Islet of Langerhans (tissue), 1 donor: ENCODE measurements at regions not wholly inside any gene's neighbourhood (a gene's known extent, or its start where the extent isn't known, plus 50 kb on each side); places are given as distances from the start of the nearest gene placed in this dataset.
"Not testable (repeated sequence)": the region's sequence is repeated elsewhere in the genome, so short reads cannot be mapped to it uniquely, and the experiment has no call there.

Source experiments
- FAIRE-seq: peaks from one replicate; lab custom pipeline; 2011; peaks lifted over from hg19 to GRCh38; lab: Jason Lieb, UNC

DNA sequence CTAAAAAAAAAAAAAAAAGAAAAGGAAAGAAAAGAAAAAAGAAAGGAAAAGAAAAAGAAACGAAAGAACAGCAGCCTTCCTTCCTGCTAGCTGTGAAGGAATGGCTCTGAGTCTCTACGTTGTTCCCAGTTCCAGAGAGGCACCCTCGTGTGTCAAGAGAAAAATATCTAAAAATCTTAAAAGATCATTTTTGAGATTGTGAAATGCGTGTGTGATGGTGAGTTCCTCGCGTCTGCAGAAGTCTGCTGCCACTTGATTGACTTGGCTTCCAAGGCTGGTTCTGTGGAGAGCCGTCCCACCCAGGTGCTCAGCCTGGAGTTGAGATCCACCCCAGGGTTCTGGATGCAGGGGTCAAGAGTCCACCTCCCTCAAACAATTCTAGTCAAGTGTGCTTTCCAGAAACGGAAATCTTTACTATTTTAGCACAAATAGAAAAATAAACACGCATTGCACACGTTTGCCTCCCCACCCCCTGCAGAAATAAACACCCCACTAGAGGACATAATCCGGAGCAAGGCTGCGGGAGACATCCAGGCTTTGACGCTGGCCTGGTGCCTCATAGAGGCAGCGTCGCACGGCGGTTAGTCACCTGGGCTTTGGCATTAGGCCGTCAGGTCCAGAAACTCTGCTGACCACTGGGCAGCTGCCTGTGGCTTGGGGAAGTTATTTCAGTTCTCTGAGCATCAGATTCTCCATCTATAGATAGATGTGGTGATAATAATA, 265.4 kb downstream of the FAM43A start:
- no peak for FAIRE-seq

DNA sequence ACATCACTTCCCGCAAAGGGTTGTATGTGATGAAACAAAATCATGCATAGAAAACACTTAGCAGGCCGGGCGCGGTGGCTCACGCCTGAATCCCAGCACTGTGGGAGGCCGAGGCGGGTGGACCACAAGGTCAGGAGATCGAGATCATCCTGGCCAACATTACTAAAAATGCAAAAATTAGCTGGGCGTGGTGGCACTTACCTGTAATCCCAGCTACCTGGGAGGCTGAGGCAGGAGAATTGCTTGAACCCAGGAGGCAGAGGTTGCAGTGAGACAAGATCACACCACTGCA, 265.9 kb downstream of the FAM43A start:
- FAIRE-seq, result not testable (repeated sequence)

DNA sequence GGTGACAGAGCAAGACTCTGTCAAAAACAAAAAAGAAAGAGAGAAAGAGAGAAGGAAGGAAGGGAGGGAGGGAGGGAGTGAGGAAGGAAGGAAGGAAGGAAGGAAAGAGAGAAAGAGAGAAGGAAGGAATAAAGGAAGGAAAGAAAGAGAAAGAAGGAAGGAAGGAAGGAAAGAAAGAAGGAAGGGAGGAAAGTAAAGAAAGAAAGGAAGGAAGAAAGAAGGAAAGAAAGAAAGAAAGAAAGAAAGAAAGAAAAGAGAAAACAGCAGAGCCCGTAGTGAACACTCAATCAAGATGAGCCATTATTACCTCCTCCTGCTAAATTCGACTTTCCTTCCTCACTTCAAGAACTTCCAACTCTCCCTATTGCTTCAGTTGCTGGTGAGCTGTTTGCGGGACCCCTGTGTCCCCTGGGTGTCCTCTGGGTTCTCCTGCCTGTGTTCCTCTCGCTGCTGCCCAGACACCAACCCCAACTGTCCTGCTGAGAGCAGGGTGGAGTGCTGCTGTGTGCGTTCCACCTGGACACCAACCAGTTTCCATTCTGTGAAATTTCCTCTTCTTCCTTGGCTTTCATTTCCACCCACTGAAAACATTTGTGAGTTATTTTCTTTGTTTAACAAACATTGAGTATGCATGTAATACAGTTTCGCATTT, 266.4 kb downstream of the FAM43A start:
- no peak for FAIRE-seq

DNA sequence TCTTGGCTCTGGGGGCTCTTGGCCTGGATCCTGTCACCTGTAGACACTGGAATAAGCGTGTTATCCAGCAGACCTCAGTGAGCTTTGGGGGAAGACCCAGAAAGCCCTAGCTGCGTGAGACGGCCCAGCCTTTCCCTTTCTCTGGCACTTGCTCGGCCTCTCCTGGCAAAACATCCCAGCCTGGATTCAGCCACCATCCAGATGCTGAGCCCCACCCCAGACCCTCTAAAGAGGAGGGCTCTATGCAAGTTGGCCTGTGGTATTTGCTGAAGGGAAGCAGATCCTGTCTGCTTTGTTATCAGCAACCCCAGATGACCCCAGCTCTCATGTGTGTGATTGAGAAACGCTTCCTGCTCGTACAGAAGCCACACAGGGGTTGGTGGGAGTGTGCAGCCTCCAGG, 267.2 kb downstream of the FAM43A start:
- FAIRE-seq, result no peak

DNA sequence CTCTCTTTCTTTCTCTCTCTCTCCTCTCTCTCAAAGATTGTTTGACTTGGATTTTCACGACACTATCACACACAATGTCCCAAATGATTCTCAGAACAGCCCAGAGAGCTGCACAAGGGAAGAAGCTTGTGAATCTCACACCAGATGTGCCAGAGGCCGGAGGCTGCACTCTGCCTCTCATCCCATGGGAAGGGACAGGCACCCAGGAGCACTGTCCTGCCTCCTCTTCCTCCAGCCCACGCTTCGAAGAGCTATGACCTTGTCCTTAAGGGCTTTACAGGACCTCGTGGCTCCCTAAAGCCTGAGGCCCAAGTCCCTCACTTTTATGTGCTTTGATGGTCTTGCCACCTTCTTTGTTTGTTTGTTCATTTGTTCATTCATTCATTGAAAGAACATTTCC, 267.6 kb downstream of the FAM43A start:
- FAIRE-seq, result no peak

DNA sequence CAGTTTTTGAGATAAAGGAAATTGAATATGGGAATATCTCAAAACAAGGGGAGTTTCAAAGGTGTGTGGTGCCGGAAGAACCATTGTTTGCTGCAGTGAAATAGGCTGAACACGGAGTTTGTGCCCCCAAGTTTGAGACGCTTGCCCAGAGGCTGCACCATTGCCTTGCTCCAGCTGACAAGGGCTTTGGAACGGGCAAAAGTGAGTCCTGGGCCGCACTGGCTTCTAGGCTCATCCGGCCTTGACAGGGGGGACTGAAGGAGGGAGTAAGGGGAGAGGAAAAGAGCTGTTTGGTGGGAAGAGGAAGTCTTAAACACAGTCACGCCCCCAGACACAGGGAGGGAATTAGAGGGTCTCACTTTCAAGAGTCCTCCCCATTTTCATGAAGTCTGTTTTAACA, 269.9 kb downstream of the FAM43A start:
- FAIRE-seq, result no peak

DNA sequence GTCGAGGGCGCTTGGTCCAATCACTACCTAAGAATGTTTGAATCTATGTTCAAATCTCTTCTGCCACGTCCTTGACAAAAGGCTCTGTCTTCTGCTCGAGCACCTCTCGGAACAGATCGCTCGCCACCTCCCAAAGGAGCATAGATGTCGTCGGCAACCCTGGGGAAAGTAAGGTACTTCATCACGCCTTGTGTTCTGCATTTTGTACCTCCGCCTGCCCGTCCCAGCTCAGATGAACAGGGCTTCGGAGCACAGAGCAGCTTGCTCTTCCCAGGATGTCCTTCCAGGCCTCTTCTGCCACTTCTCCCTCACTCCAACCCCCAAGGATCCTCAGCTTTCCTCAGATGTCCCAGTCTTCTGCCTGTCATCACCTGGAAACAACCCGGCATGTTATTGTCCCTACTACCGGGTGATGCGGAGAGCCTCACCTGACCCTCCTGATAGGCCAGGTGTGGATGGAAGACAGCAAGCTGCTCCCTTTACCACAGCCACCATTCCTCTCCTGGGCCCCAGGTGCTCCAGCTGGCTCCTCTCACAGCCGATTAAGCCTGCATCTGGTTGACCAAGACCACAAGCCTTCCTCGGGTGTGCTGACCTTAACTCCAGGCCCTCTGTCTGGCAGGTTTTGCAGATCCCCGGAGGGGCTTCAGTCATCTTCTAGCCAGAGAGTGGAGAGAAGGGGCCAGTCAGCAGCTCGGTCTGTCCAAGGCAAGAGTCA, 270.5 kb downstream of the FAM43A start:
- FAIRE-seq, result no peak

DNA sequence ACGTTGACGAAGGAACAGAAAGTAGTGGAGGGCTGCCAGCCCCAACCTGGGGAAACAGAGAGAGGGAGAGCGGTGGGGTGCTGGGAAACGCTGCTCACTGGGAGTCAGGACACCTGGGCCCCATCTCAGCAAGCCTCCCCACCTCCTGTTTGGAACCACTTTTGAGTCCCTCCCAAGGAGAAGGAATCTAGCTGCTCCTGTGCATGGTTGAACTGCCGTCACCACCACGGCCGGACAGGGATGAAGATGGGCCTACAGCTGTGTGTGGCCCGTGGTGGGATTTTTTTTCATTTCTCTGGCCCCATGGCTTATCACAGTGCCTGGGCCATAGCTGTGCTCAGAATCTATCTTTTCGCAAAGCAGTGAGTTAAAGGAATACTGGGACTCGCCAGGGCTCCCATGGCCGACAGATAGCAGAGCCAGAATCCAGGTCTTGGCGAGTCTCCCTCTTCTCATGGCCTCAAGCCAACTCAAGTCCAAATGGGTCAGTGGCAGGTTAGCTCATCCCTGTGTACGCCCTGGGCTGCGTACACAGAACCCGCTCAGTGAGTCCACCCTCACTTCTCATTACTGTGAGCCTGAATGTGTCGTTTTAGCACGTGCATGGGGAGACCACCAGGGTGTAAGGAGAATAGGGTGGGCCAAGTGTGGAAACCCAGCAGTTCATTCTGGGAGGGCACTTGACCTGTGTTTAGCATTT, 271.2 kb downstream of the FAM43A start:
- FAIRE-seq, result no peak

DNA sequence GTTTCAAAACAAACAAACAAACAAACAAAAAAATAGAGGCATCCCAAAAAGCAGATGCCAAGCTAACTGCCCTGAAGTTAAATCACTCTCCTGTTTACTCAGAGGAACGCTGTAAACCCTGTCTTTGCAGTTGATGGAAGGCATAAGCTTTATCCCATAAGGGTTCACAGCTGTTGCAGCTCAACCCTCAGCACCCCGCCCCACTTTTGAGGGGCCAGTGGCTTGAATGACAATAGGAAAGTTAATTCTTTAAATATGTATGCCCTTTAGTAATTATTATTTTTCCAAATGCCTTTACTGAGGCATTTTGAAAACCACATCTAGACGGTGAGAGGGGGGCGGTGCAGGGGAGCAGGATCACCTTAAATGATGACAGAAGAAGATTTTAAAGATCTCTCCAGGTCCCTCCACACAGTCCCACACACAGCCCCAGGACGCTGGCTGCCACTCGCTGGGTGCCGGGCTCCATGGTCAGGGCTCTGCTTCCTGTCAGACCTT, 272.1 kb downstream of the FAM43A start:
- no peak for FAIRE-seq

DNA sequence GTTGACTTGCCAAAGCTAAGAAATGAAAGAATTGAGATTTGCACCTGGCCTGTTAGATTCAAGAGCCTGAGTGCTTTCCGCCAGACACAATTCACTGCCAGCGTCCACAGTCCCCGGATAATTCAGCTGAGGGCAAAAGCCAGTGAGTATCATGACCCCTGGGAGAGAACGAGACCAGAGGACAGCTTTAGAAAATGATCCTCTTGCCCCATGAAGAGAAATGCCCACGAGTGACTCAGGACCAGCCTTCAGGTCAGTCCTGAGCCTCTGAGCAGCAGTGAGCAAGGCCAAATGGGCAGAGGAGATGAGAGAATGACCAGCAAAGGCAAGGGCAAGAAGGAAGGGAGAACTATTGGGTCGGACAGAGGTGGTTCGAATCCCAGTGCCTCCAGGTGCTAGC, 273.5 kb downstream of the FAM43A start:
- no peak for FAIRE-seq

DNA sequence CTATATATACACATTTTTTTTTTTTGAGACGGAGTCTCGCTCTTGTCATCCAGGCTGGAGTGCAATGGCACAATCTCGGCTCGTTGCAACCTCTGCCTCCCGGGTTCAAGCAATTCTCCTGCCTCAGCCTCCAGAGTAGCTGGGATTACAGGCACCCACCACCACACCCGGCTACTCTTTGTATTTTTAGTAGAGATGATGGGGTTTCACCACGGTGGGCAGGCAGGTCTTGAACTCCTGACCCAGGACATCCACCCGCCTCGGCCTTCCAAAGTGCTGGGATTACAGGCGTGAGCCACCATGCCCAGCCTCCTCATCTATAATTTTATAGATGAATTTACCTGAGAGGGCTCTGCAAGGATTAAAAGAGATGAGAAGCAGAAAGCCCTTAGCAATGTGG, 274.0 kb downstream of the FAM43A start:
- not testable (repeated sequence) for FAIRE-seq

DNA sequence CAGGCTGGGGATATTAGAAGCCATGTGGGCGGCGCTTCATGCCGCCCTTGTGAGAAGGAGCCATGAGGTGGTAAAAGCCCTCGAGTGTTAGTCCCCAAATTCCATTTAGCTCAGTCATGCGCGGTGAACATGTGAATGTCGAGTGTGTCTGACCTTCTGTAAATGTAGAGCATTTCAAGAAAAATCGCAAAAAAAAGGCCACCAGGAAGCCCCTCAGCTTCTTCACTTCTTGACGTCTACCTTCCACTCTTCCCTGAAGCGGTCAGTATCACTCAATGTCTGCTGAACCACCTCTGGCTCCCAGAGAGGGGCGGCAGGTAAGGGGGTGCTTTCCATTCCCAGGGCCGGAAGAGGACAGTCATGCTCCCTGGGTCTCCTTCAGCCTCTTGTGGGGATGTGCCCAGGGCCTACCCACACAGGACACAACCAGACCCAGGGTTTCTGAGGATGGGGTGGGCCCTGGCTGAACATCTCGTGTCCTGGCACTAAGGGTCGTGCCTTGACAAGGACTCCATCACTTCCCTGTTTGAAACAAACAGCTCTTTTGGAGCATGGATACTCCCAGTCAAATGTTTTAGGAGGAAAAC, 274.9 kb downstream of the FAM43A start:
- no peak for FAIRE-seq

DNA sequence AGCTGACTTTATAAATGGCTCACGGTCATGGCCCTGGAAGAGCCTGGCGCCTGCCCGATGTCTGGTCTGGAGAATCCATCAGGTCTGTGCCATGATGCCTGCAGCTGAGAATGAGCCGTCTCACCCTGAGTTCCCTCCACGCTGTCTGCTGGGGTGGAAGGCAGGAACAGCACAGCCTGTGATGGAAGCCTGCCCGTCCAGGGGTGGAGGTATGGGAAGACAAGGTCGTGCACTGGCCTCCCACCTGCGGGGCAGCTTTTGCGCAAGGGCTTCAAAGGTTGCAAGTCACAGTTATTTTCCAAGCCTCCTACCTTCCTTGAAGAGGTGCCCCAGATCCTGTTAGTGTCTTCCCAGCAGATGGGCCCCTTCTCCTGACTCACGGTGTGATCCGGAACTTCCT, 275.5 kb downstream of the FAM43A start:
- FAIRE-seq, result no peak

DNA sequence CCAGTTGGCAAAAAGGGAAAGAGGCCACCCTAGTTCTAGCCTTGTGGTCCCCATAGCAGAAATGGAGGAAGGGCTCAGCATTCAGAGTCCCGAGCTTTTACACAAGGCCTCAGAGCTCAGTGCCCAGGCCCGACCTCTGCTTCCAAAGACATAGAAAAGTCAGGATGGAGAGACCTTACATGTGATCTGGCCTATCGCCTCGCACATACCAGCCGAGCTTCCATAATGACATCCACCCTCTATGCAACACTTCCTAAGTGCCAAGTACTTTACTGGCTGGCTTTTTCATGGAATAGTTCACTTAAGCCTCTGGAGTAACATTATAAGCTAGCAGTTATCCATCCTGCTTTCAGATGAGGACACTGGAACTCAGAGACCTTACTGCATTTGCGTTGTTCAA, 275.9 kb downstream of the FAM43A start:
- no peak for FAIRE-seq

DNA sequence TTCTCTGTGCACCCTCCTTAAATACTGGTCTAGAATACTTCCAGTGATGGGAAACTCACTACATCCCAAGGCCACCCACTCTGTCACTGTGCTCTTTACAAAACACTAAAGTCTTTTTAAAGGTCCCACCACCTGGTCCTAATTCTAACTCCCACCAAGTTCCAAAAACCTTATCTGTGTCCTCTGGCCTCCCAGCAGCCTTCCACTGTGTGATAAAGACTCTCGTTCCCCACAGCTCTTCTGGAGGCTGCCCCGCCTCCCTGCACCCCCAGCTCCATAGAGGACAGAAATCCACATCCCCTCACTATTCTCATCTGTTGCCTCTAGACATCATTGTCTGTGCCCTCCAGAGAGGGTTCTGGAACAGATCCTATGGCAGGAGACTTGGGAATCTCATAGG, 276.4 kb downstream of the FAM43A start:
- FAIRE-seq, result no peak

DNA sequence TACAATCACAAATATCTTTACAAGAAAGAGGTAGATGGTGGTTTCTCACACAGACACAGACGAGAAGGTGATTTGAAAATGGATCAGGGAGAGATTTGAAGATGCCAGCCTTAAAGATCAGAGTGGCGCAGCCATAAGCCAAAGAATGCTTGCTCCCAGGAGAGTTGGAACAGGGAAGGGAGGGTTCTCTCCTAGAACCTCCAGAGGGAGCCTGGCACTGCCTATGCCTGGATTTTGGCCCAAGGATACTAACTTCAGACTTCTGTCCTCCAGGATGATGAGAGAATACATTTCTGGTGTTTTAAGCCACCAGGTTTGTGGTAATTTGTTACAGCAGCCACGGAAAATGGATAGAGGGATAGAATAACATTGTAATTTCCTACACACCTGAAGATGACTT, 279.1 kb downstream of the FAM43A start:
- FAIRE-seq, result no peak

DNA sequence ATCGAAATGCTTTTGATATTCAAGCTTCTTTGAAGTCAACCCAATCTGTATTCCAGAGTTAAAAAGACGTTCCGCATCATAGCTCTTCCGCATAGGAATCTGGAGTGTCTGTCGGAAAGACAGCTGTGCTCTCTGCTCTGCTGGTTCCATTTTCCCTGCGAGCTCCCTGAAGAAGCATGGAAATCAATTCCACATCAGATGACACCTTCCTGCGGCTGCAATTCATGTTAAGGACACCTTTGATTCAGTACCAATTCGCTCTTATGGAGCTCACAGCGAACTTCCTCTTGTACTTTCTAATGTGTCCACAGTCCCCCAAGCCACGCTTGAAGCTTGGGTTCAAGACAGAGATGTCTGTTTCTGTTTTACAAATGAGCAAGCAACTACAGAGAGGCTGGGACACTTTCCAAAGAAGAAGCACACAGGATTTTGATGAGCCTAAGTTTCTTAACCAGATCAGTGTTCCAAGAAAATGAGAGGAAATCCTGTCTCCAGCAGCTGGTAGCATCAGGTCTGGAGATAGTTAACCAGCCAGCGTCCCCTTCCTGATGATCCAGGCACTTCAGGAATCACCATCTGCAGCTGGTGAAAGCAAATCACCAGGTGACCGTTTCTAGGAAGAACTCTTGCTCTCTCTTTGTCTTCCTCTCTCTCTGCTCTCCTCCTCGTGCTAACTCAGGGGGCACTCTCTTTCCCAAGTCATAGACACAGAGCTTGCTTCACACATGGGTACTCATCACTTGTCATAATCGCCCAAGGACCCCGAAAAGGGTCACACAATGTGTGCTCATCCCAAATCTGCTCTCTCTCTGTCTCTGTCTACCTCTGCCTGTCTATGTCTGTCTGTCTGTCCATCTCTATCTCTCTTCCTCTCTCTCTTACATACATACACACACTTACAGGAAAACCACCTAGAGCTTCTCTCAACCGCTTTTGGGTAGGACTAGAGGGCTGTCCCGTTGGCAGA, 281.8 kb downstream of the FAM43A start:
- no peak for FAIRE-seq

DNA sequence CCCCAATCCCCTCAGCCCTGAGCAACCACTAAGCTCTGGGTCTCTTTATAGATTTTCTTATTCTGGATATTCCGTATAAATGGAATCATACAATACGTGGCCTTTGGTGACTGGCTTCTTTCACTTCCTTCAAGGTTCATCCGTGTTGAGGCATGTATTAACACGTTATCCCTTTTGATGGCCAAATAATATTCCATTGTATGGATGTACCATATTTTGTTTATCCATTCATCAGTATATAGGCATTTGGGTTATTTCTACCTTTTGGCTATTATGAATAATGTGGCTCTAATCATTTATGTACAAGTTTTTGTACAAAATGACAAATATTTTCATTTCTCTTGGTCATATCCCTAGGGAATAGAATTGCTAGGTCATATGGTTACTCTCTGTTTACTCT, 284.4 kb downstream of the FAM43A start:
- no peak for FAIRE-seq

DNA sequence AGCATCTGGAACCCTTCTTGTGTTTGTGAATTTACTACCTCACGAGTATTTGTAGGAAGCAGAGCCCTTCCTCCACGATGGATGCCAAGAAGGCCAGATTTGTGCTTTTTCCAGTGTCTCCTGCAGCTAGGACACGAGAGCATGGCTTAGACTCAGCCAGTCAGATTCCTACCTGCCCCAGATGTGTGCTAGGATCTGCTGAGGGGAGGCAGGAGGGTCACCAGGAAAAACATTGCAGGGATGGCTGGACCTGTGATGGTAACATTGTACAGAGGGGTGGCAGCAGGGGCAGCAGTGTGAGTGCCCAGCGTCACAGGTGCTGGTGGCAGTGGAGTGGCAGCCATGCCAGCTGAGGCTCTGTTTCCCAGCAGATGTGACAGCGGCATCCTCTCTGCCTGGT, 285.3 kb downstream of the FAM43A start:
- FAIRE-seq, result no peak

DNA sequence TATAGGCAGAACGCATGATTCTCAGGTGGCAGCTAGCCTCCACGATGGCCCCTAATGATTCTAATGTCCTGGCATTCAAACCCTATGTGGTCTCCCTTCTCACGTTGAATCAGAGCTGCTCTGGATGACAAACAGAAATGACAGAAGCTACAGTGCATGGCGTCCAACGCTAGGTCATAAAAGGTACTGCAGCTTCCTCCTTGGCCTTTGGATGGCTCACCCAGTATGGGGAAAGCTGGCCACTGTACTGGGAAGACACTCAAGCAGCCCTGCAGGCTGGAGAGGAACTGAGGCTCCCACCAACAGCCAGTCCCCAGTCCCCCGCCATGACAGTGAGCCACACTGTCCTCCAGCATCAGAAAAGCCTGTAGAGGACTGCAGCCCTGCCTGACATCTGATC, 286.3 kb downstream of the FAM43A start:
- FAIRE-seq, result no peak

DNA sequence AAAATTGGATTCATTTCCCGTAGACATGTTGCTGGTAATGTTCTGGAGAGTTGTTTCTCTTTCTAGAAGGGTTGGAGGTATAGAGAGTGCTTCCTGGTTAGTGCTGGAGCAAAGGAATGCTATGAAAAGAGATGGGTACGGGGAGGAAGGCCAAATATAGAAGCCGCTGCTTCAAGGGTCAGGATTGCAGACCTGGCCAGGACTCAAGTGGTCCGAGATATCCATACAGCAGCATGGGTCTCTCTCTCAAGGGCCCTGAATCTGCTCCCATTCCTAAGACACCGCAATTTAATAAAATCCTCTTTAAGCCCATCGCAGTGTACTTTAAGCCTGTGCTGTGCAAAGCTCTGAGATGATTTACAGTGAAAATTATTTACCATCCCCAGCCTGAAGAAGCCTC, 287.0 kb downstream of the FAM43A start:
- no peak for FAIRE-seq
